ENCODE measurements at regions not wholly inside any gene's neighbourhood (a gene's known extent, or its start where the extent isn't known, plus 50 kb on each side); places are given as distances from the start of the nearest gene placed in this dataset.

GRCh38 chr2:145591109-145591809 is 1071.3 kb upstream of the ZEB2 start:
- no peaks in the 10 kb centered on the region for H3K9me3 ChIP-seq (ENCODE audit: low read depth, low read length, poor library complexity, severe bottlenecking)
- H3K36me3 ChIP-seq (ENCODE audit: insufficient read depth, low read length, poor library complexity, severe bottlenecking): no peaks in the 10 kb centered on the region
- H3K4me1 ChIP-seq (ENCODE audit: insufficient read depth, low read length, poor library complexity, severe bottlenecking): peaks cover 38% of the 10 kb centered on the region
- no peak for DNase-seq (ENCODE audit: low spot score)
- TF ChIP-seq CTCF (conservative IDR thresholded peaks at IDR 0.05; ENCODE audit: low read depth, low read length) (no peak), EZH2 (IDR thresholded peaks at IDR 0.05; ENCODE audit: borderline replicate concordance, low read depth, low read length, poor library complexity, severe bottlenecking) (no peak)
- no peaks in the 10 kb centered on the region for H3K27me3 ChIP-seq (replicated peaks; ENCODE audit: insufficient read depth, low read depth, low read length, poor library complexity)
- CTCF ChIA-PET: no interaction called here
- BruUV-seq (replicated peaks): no TSS peak
- intact Hi-C loops (cut with micrococcal nuclease; ENCODE audit: unreplicated experiment): no loop called here
- POLR2A ChIA-PET (ENCODE audit: low non-redundant PET): interaction anchor here (0.6 kb wide), 1 partner anchor 12 kb away, joined by 3 read pairs; no protein-coding TSS in a partner anchor
- no peak overlapping the region for H3K4me3 ChIP-seq (ENCODE audit: low read depth, low read length, poor library complexity, severe bottlenecking)
- peak overlapping the region; percentile 1 for H3K27ac ChIP-seq (ENCODE audit: low read depth, low read length, poor library complexity, severe bottlenecking)

GRCh38 chr2:145587922-145588321 is 1068.0 kb upstream of the ZEB2 start:
- peaks cover 27% of the 10 kb centered on the region for H3K4me1 ChIP-seq (ENCODE audit: insufficient read depth, low read length, poor library complexity, severe bottlenecking)
- BruUV-seq (replicated peaks): no TSS peak
- intact Hi-C loops (cut with micrococcal nuclease; ENCODE audit: unreplicated experiment): no loop called here
- peak; percentile 51 for DNase-seq (ENCODE audit: low spot score)
- CTCF ChIA-PET: no interaction called here
- TF ChIP-seq CTCF (conservative IDR thresholded peaks at IDR 0.05; ENCODE audit: low read depth, low read length) (no peak), EZH2 (IDR thresholded peaks at IDR 0.05; ENCODE audit: borderline replicate concordance, low read depth, low read length, poor library complexity, severe bottlenecking) (no peak)
- H3K36me3 ChIP-seq (ENCODE audit: insufficient read depth, low read length, poor library complexity, severe bottlenecking): no peaks in the 10 kb centered on the region
- no peak overlapping the region for H3K27ac ChIP-seq (ENCODE audit: low read depth, low read length, poor library complexity, severe bottlenecking)
- no peak overlapping the region for H3K4me3 ChIP-seq (ENCODE audit: low read depth, low read length, poor library complexity, severe bottlenecking)
- H3K27me3 ChIP-seq (replicated peaks; ENCODE audit: insufficient read depth, low read depth, low read length, poor library complexity): no peaks in the 10 kb centered on the region
- POLR2A ChIA-PET (ENCODE audit: low non-redundant PET): no interaction called here
- no peaks in the 10 kb centered on the region for H3K9me3 ChIP-seq (ENCODE audit: low read depth, low read length, poor library complexity, severe bottlenecking)

DNA sequence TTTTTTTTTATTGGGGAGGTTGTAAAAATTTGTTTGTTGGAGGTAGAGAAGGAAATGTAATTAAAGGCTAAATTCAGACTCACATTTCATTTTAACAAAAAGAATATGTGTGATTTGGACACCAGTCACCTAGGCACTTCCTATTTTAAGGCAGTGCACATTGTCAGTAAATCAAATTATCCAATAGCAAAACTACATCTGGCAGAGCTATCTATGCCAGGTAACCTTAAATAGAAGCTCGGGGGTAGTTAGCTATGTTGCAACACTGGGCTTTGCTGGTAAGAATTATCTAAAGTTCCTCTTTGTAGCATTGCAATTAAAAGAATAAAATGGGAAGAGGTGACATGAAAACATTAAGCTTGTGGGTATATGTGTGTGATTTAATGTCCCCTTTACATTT is 1064.4 kb upstream of the ZEB2 start:
- BruUV-seq (replicated peaks): no TSS peak
- DNase-seq (ENCODE audit: low spot score): no peak
- POLR2A ChIA-PET (ENCODE audit: low non-redundant PET): no interaction called here
- no peak overlapping the region for H3K27ac ChIP-seq (ENCODE audit: low read depth, low read length, poor library complexity, severe bottlenecking)
- H3K4me3 ChIP-seq (ENCODE audit: low read depth, low read length, poor library complexity, severe bottlenecking): no peak overlapping the region
- TF ChIP-seq CTCF (conservative IDR thresholded peaks at IDR 0.05; ENCODE audit: low read depth, low read length) (no peak), EZH2 (IDR thresholded peaks at IDR 0.05; ENCODE audit: borderline replicate concordance, low read depth, low read length, poor library complexity, severe bottlenecking) (no peak)
- intact Hi-C loops (cut with micrococcal nuclease; ENCODE audit: unreplicated experiment): no loop called here
- H3K36me3 ChIP-seq (ENCODE audit: insufficient read depth, low read length, poor library complexity, severe bottlenecking): no peaks in the 10 kb centered on the region
- H3K9me3 ChIP-seq (ENCODE audit: low read depth, low read length, poor library complexity, severe bottlenecking): no peaks in the 10 kb centered on the region
- CTCF ChIA-PET: no interaction called here
- H3K27me3 ChIP-seq (replicated peaks; ENCODE audit: insufficient read depth, low read depth, low read length, poor library complexity): no peaks in the 10 kb centered on the region
- peaks cover 9% of the 10 kb centered on the region for H3K4me1 ChIP-seq (ENCODE audit: insufficient read depth, low read length, poor library complexity, severe bottlenecking)
